B cell (primary cell): ENCODE measurements at regions not wholly inside any gene's neighbourhood (a gene's known extent, or its start where the extent isn't known, plus 50 kb on each side); places are given as distances from the start of the nearest gene placed in this dataset.

Source experiments
- EZH2 ChIP-seq: IDR thresholded peaks from 2 replicates; pipeline ENCODE4 v1.6.1; 2012; ENCODE audit warnings: borderline replicate concordance, low read depth, mild to moderate bottlenecking, moderate library complexity, low read length; ENCODE audit not compliant: insufficient read depth, poor library complexity, severe bottlenecking
- TF ChIP-seq, protein P1 (sequence below): fragments of 200-600 bp; IDR thresholded peaks from one replicate; pipeline ENCODE4 v1.8.0; 2022; ENCODE audit warnings: antibody characterized with exemption, mild to moderate bottlenecking

DNA sequence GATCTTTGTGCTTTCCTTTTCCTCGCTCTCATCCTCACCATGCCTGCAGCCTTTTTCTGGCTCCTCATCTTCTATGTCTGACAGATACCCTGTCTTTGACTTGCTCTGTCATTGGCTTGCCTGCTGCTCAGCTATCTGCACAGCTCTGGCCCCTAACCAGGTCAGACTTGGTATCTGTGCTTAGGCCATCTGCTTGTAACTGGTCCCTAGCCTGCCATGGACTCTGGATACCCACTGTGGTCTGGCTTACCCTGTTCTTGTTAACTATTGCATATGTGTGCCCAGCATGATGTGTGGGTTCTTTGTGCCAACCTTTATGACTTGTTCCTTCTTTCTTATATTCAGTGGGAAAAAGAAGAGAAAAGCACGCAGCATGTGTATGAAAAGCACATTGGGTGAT, 109.7 kb upstream of the ROPN1 start:
- TF ChIP-seq, protein P1, sequence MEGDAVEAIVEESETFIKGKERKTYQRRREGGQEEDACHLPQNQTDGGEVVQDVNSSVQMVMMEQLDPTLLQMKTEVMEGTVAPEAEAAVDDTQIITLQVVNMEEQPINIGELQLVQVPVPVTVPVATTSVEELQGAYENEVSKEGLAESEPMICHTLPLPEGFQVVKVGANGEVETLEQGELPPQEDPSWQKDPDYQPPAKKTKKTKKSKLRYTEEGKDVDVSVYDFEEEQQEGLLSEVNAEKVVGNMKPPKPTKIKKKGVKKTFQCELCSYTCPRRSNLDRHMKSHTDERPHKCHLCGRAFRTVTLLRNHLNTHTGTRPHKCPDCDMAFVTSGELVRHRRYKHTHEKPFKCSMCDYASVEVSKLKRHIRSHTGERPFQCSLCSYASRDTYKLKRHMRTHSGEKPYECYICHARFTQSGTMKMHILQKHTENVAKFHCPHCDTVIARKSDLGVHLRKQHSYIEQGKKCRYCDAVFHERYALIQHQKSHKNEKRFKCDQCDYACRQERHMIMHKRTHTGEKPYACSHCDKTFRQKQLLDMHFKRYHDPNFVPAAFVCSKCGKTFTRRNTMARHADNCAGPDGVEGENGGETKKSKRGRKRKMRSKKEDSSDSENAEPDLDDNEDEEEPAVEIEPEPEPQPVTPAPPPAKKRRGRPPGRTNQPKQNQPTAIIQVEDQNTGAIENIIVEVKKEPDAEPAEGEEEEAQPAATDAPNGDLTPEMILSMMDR, result no peak
- no peak for TF ChIP-seq EZH2
